ENCODE measurements at regions not wholly inside any gene's neighbourhood (a gene's known extent, or its start where the extent isn't known, plus 50 kb on each side); places are given as distances from the start of the nearest gene placed in this dataset.

- TF ChIP-seq CTCF (conservative IDR thresholded peaks at IDR 0.05 in 1 of 2, IDR thresholded peaks at IDR 0.05 in 1 of 2; ENCODE audit: extremely low read depth in 1 of 2, insufficient read depth in 1 of 2, low read depth in 1 of 2, low read length in 2 of 2) (no peak), EZH2 (IDR thresholded peaks at IDR 0.05; ENCODE audit: borderline replicate concordance, low read length) (no peak)
Observed at GRCh38 chr6:15912505-15913400, 216.1 kb upstream of the MYLIP start.

All from mammary epithelial cell (primary cell).